Cardiac muscle cell (in vitro differentiated cells and primary cell): ENCODE measurements at regions not wholly inside any gene's neighbourhood (a gene's known extent, or its start where the extent isn't known, plus 50 kb on each side); places are given as distances from the start of the nearest gene placed in this dataset.

Experiments
- DNase-seq, 2 donors: peaks; one replicate each; pipeline versions ENCODE4 v3.0.0 to v3.0.0-alpha.2; 2010 to 2017; ENCODE audit warnings: low read depth in 1 of 2, low spot score in 1 of 2
- H3K27ac ChIP-seq: fragments of 200-600 bp; sonication (generic); 2 replicates; pipeline ENCODE4 v1.5.1; 2016
- H3K27me3 ChIP-seq: fragments of 200-600 bp; sonication (generic); 2 replicates; pipeline ENCODE4 v1.6.0; 2016; ENCODE audit warnings: control low read depth
- H3K36me3 ChIP-seq: fragments of 200-600 bp; sonication (generic); 2 replicates; pipeline ENCODE4 v1.5.1; 2016; ENCODE audit warnings: control low read depth
- H3K4me1 ChIP-seq: fragments of 200-600 bp; sonication (generic); 2 replicates; pipeline ENCODE4 v1.8.1; 2017; ENCODE audit warnings: low read depth, mild to moderate bottlenecking, mixed run types
- H3K4me3 ChIP-seq: fragments of 200-600 bp; sonication (generic); 2 replicates; pipeline ENCODE4 v1.5.1; 2016; ENCODE audit warnings: mild to moderate bottlenecking
- H3K9me3 ChIP-seq: fragments of 200-600 bp; sonication (generic); 2 replicates; pipeline ENCODE4 v1.5.1; 2017; ENCODE audit warnings: low read depth, mild to moderate bottlenecking, control low read depth
- TF ChIP-seq, protein P1 (sequence below): IDR thresholded peaks from 2 replicates; pipeline ENCODE4 v1.5.1; 2012; ENCODE audit warnings: low read depth, mild to moderate bottlenecking, low read length

DNA sequence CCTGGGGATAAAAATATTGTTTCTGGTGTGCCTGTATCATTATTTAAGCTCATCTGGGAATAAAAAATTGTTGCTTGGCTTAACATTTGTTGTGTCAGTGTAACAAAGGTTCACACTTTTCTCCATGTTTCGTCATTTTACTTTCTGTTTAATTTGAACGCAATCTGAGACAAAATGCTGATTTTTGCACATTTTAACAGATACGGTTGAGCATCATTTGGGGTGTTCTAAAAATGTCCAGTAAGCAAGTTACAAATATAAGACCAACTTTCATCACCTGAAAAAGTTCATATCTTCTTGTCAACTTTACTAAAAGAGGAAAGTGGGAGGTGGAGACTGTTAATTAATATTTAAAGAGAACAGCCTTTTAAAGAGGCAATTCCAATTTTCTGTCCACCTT lies 134.8 kb upstream of the CNTN4 start:
- Histone ChIP-seq H3K4me3 (no peak overlapping the region), H3K4me1 (no peaks in the 10 kb centered on the region), H3K27ac (no peak overlapping the region), H3K36me3 (no peaks in the 10 kb centered on the region), H3K27me3 (no peaks in the 10 kb centered on the region), H3K9me3 (no peaks in the 10 kb centered on the region)
- no peak for DNase-seq
- TF ChIP-seq, protein P1, sequence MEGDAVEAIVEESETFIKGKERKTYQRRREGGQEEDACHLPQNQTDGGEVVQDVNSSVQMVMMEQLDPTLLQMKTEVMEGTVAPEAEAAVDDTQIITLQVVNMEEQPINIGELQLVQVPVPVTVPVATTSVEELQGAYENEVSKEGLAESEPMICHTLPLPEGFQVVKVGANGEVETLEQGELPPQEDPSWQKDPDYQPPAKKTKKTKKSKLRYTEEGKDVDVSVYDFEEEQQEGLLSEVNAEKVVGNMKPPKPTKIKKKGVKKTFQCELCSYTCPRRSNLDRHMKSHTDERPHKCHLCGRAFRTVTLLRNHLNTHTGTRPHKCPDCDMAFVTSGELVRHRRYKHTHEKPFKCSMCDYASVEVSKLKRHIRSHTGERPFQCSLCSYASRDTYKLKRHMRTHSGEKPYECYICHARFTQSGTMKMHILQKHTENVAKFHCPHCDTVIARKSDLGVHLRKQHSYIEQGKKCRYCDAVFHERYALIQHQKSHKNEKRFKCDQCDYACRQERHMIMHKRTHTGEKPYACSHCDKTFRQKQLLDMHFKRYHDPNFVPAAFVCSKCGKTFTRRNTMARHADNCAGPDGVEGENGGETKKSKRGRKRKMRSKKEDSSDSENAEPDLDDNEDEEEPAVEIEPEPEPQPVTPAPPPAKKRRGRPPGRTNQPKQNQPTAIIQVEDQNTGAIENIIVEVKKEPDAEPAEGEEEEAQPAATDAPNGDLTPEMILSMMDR = no peak

DNA sequence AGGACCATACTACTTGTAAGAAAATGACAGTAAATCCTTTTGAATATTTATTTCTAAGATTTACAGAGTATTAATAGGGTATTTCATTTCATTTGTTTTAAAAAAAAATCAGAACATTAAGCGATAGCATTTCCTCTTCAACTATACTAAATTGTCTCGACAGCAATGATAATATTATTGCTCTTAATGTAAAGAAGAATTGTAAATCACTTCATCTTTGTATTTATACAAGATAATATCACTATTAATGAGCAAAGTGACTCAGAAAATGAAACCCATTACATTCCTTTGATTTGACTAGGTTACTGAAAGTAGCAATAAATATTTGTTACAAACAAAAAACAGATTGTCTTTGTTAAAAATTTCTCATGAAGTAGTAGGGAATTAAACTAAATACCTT lies 131.1 kb upstream of the CNTN4 start:
- Histone ChIP-seq H3K9me3 (no peaks in the 10 kb centered on the region), H3K36me3 (no peaks in the 10 kb centered on the region), H3K27ac (no peak overlapping the region), H3K27me3 (no peaks in the 10 kb centered on the region), H3K4me1 (no peaks in the 10 kb centered on the region), H3K4me3 (no peak overlapping the region)
- TF ChIP-seq, protein P1 = no peak
- DNase-seq = no peak

DNA sequence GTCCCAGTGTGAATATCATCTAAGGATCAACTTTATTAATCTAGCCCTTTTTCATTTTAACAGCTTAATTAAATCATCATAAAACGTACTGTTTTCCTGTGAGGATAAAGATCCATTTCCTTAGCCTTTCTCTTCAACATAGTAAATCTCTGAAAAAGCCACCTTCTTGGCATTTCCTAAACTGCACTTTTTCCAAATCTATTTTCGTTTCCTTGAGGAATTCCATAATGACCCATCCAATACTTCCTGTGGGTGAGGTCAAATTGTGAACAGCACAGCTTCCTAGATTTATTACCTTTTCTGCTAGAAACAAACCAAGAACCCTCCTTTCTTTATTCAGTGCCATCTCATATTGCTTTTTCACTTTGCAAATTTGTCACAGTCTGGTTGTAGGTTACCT lies 129.4 kb upstream of the CNTN4 start:
- Histone ChIP-seq H3K9me3 (no peaks in the 10 kb centered on the region), H3K4me1 (no peaks in the 10 kb centered on the region), H3K27me3 (no peaks in the 10 kb centered on the region), H3K27ac (no peak overlapping the region), H3K4me3 (no peak overlapping the region), H3K36me3 (no peaks in the 10 kb centered on the region)
- no peak for DNase-seq
- TF ChIP-seq, protein P1 = no peak

DNA sequence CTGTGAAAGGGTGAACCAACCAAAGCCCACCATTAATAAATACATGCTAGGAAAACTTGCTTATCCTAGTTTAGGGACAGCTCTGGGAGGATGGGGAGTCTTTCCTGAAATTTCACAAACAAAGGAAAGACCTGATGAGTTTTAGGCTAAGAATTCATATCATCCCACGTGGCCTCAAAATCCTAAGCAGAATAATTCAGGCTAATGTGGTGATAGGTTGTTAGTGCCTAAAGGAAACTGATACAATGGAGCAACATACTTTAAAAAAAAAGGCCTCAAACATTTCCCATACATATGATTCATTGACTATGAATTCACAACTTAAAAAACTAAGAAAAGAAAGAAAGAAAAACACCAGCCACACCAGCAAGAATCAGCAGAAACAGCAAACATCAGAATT lies 126.9 kb upstream of the CNTN4 start:
- H3K36me3 ChIP-seq = no peaks in the 10 kb centered on the region
- no peak for DNase-seq
- no peaks in the 10 kb centered on the region for H3K4me1 ChIP-seq
- H3K27ac ChIP-seq = no peak overlapping the region
- no peaks in the 10 kb centered on the region for H3K9me3 ChIP-seq
- TF ChIP-seq, protein P1 = no peak
- H3K27me3 ChIP-seq = no peaks in the 10 kb centered on the region
- no peak overlapping the region for H3K4me3 ChIP-seq

DNA sequence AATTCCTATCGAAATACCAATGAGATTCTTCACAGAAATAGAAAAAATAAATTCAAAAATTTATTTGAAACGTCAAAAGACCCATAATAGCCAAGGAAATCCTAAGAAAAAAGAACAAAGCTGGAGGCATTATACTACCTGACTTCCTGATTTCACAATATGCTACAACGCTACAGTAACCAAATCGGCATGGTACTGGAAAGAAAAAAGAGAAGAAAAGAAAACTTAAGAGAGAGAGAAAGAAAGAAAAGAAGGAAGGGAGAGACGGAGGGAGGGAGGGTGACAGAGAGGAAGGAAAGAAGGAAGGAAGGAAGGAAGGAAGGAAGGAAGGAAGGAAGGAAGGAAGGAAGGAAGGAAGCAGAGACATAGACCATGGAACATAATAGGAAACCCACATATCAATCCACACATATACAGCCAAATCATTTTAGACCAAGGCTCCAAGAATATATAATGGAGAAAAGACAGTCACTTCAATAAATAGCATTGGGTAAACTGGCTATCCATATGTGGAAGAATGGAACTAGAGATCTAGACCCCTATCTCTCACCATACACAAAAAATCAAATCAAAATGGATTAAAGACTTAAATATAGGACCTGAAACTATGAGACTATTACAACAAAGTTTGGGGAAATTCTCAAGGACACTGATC lies 118.6 kb upstream of the CNTN4 start:
- Histone ChIP-seq H3K36me3 (no peaks in the 10 kb centered on the region), H3K9me3 (no peaks in the 10 kb centered on the region), H3K4me1 (no peaks in the 10 kb centered on the region), H3K27ac (no peak overlapping the region), H3K27me3 (no peaks in the 10 kb centered on the region), H3K4me3 (no peak overlapping the region)
- TF ChIP-seq, protein P1 = no peak
- no peak for DNase-seq

DNA sequence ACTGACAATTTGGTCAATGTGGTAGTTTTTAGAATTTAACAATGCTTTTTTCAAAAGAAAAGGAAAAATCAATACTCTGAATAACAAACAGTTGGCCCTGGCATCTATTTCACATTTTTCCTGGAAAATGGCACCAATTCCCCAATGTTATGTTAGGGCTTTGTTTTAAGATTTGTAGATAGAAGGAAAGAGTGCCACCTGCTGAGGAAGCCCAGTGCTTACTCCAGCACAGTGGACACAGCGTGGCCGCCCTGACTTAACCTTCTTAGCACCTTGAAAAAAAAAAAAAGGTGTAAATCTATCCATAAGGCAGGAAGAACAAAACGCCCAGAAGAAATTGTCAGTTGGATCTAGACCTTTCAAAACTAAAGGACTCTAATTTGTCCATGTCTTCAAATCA lies 110.7 kb upstream of the CNTN4 start:
- H3K4me1 ChIP-seq = no peaks in the 10 kb centered on the region

More for the DNA sequence above, 110.7 kb upstream of the CNTN4 start:
- TF ChIP-seq, protein P1 = no peak
- no peaks in the 10 kb centered on the region for H3K9me3 ChIP-seq
- DNase-seq = peak in 1 of 2 donors; percentile 49
- no peaks in the 10 kb centered on the region for H3K27me3 ChIP-seq
- no peak overlapping the region for H3K4me3 ChIP-seq
- no peaks in the 10 kb centered on the region for H3K36me3 ChIP-seq
- H3K27ac ChIP-seq = no peak overlapping the region
